ENCODE measurements at regions not wholly inside any gene's neighbourhood (a gene's known extent, or its start where the extent isn't known, plus 50 kb on each side); places are given as distances from the start of the nearest gene placed in this dataset.
A peak's percentile ranks its signal among the peaks of the same experiment; 100 is the strongest.
"Not testable (repeated sequence)": the region's sequence is repeated elsewhere in the genome, so short reads cannot be mapped to it uniquely, and the experiment has no call there.

DNA sequence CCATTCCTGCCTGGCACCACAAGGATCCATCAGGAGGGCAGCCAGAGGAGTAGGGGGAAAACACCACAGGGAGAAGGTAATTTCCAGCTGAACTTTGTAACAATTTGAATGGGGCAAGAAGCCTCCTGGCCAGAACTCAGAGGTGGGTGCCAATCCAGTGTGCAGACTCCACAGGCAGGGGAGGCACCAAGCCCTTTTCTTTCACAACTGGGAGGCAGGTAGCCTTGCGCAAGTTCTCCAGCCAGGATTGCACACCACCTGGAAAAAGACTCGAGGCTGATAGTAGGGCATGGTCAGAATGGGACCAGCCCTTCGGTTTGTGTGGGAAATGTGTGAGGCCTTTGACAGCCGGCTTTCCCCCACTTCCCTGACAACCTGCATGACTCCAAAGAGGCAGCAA is 161.9 kb upstream of the ARHGAP42 start:
- no peak for DNase-seq
- in situ Hi-C loops (cut with HindIII; ENCODE audit: low pct_ligation_motif_present, low pct_unique_long_range_greater_than_20kb, low sequenced_read_pairs): no loop called here

DNA sequence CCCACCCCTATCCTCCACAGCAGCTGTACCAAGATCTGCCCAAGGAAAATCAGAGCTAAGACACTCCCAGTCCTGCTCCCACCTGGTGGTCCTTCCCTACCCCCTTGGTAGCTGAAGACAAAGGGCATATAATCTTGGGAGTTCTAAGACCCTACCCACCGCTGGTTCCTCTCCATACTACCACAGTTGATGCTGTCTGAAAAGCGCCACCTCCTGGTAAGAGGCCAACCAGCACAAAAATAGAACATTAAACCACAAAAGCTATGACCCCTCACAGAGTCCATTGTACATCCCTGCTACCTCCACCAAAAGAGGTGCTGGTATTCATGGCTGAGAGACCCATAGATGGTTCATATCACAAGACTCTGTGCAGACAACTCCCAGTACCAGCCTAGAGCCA is 161.5 kb upstream of the ARHGAP42 start:
- in situ Hi-C loops (cut with HindIII; ENCODE audit: low pct_ligation_motif_present, low pct_unique_long_range_greater_than_20kb, low sequenced_read_pairs): no loop called here
- peak; percentile 10 for DNase-seq

DNA sequence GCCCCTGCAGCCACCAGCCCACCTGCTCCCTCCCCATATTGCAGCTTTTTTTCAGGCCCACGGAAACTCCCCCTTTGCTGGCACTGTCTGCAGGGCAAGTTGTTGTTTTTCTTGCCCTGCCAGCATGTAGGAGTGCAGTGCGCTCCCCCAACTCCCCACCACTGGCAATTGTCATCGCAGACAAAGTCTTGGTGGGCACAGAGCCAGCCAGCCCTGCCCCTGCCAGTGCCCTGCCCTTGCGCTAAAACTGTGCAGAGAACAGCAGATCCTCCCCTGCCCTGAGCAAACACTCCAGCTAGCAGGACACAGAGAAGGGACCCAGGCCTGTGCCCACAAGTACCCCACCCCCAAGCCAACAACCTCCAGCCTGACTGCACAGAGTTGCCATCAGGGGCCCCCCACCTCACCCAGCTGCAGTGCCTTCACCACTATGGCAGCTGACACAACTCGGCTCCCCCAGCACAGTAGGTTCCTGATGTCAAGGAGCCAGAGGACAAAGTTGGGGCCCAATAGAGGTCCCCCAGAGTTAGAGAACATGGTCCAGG is 158.1 kb upstream of the ARHGAP42 start:
- in situ Hi-C loops (cut with HindIII; ENCODE audit: low pct_ligation_motif_present, low pct_unique_long_range_greater_than_20kb, low sequenced_read_pairs): no loop called here
- no peak for DNase-seq

DNA sequence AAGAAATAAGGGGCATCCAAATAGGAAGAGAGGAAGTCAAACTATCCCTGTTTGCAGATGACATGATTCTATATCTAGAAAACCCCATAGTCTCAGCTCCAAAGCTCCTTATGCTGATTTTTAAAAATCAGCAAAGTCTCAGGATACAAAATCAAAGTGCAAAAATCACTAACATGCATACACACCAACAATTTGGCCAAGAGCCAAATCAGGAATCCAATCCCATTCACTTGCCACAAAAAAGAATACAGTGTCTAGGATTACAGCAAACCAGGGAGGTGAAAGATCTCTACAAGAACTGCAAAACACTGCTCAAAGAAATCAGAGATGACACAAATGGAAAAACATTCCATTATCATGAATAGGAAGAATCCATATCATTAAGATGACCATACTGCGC is 155.8 kb upstream of the ARHGAP42 start:
- in situ Hi-C loops (cut with HindIII; ENCODE audit: low pct_ligation_motif_present, low pct_unique_long_range_greater_than_20kb, low sequenced_read_pairs); DNase-seq: not testable (repeated sequence)

DNA sequence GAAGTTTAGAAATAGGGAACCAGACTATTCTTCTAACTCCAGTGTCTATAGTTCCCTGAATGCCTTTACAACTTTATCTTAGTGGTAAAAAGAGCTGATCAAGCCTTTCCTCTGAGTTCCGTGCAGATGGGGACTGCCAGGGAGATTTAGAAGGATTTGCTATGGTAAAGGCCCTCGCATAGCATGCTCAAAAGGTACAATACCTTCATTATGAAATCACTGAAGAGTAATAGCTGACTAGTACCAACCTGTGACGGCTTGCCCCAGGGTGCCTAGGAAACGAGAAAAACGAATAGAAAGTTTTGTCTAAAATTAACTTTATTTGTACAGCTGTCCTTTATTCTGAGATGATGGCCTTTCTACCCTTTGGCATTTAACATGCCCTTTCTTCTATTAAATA is 150.1 kb upstream of the ARHGAP42 start:
- no peak for DNase-seq
- in situ Hi-C loops (cut with HindIII; ENCODE audit: low pct_ligation_motif_present, low pct_unique_long_range_greater_than_20kb, low sequenced_read_pairs): no loop called here

- in situ Hi-C loops (cut with HindIII; ENCODE audit: low pct_ligation_motif_present, low pct_unique_long_range_greater_than_20kb, low sequenced_read_pairs): no loop called here
- no peak for DNase-seq
These were observed 143.7 kb upstream of the ARHGAP42 start for GRCh38 chr11:100543386-100543785.

GRCh38 chr11:100545556-100545955 is 141.5 kb upstream of the ARHGAP42 start:
- in situ Hi-C loops (cut with HindIII; ENCODE audit: low pct_ligation_motif_present, low pct_unique_long_range_greater_than_20kb, low sequenced_read_pairs): no loop called here
- no peak for DNase-seq

DNA sequence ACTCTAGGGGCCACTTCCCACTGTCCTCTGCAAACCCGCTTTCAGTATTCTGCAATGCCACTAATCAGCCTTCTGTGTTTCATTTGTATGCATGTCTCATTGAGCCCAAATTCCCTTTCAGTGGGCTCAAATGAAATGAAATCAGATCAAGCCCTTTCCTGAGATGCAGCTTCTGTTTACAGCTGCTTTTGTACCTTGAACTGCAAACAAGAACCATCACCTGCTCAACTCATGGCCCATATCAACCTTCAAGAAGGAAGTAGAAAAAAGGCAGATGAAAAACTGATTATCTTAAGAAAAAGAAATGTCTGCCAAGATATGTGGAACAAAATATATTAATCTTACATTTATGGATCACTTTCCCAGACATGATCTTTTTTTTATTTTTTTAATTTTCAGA is 141.1 kb upstream of the ARHGAP42 start:
- no peak for DNase-seq
- in situ Hi-C loops (cut with HindIII; ENCODE audit: low pct_ligation_motif_present, low pct_unique_long_range_greater_than_20kb, low sequenced_read_pairs): no loop called here

GRCh38 chr11:100546714-100547113 is 140.4 kb upstream of the ARHGAP42 start:
- DNase-seq: peak; percentile 29
- in situ Hi-C loops (cut with HindIII; ENCODE audit: low pct_ligation_motif_present, low pct_unique_long_range_greater_than_20kb, low sequenced_read_pairs): no loop called here

- DNase-seq: no peak
- in situ Hi-C loops (cut with HindIII; ENCODE audit: low pct_ligation_motif_present, low pct_unique_long_range_greater_than_20kb, low sequenced_read_pairs): no loop called here
These were observed 136.8 kb upstream of the ARHGAP42 start for GRCh38 chr11:100550298-100550697.

GRCh38 chr11:100550912-100551632 is 136.0 kb upstream of the ARHGAP42 start:
- DNase-seq: no peak
- in situ Hi-C loops (cut with HindIII; ENCODE audit: low pct_ligation_motif_present, low pct_unique_long_range_greater_than_20kb, low sequenced_read_pairs): no loop called here

GRCh38 chr11:100555931-100556330 is 131.2 kb upstream of the ARHGAP42 start:
- no peak for DNase-seq
- in situ Hi-C loops (cut with HindIII; ENCODE audit: low pct_ligation_motif_present, low pct_unique_long_range_greater_than_20kb, low sequenced_read_pairs): no loop called here

DNA sequence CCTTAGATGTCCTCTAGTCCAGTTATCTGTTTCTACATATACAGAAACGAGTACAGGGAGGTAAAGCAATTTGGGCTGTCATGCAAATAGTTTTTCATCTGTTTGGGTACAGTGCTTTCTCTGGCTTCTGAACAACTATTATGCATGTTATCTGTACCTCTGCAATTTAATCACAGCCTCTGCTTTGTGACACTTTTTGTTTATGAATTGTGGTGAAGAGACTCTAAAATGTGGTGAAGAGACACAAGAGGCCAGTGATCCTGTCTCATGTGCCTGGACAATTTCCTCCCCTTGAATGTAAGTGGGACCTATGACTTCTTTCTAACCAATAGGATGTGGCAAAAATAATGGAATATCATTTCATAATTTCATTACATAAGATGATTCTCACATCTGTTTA is 130.3 kb upstream of the ARHGAP42 start:
- in situ Hi-C loops (cut with HindIII; ENCODE audit: low pct_ligation_motif_present, low pct_unique_long_range_greater_than_20kb, low sequenced_read_pairs): no loop called here
- DNase-seq: no peak

DNA sequence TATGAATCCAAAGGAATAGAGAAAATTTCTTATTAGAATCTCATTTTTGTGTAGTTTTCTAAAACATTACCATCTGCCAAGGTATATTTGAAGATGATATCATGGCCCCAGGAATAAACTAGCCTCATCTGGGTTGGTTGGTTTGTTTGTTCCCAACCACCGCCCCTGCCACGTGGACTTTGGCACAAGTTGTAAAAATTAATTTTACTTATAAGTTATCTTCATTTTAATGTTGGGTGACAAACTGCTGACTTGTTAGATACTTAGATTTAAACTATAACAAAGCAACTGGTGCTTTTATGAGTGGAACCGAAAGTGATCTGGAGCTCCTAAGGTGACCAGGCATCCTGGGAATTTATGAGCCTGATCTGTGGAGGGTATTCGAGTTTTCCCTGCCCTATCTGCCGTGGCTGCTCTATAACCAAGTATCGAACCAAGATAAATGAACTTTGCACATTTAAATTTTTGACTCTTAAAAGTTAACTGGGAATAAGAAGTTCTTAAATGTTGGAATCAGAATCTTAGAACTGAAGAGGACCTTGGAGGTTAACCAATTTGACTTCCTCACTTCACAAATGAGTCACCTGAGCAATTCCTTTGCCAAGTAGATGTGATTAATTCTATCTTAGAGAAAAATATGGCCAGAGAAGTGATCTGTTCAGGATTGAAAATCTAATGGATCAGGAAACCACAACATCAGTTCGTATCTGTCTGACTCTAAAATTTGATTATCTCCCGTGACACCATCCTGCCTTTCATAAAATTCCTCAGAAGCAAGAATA is 129.1 kb upstream of the ARHGAP42 start:
- in situ Hi-C loops (cut with HindIII; ENCODE audit: low pct_ligation_motif_present, low pct_unique_long_range_greater_than_20kb, low sequenced_read_pairs): no loop called here
- peak; percentile 31 for DNase-seq

- DNase-seq: no peak
- in situ Hi-C loops (cut with HindIII; ENCODE audit: low pct_ligation_motif_present, low pct_unique_long_range_greater_than_20kb, low sequenced_read_pairs): no loop called here
These were observed 126.5 kb upstream of the ARHGAP42 start for GRCh38 chr11:100560606-100561005.

DNA sequence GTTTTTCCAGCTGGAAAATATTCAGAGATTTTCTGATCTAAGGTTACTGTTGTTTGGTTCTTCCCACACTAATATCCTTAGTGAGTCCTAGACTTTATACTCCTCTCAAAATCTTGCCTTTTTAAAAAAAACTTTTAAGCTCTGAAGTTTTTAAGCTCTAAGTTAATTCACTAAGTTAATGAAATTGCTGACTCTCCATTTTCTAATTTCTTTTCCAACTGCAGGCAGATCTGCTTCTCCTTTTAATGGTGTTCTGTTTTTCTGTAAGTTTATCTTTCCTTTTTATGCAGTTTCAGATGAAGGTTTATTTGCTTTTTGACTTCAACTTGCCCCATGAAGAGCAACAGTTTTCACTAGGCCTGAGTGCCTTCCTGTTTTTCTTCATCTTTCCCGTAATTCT is 125.8 kb upstream of the ARHGAP42 start:
- in situ Hi-C loops (cut with HindIII; ENCODE audit: low pct_ligation_motif_present, low pct_unique_long_range_greater_than_20kb, low sequenced_read_pairs): no loop called here

DNA sequence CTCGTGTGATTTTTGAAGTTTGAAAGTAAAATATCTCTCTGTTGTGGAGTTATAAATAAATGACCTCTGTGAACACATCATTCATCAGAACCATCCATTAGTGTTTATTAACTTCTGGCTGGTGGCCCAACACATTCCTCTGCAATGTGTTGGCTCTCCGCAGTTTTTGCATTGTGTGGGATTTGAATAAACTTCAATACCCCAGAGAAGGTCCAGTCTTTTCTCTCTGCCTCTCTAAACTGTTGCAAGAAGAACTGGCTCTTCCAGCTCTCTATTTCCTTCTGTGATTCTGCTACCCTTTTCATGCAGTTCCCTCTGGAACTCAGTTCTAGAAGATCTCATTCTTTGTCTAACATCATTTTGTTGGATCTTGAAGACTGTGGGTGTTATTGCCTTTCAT is 125.0 kb upstream of the ARHGAP42 start:
- DNase-seq: peak; percentile 72
- in situ Hi-C loops (cut with HindIII; ENCODE audit: low pct_ligation_motif_present, low pct_unique_long_range_greater_than_20kb, low sequenced_read_pairs): no loop called here

More for the DNA sequence above, 125.8 kb upstream of the ARHGAP42 start:
- no peak for DNase-seq

- in situ Hi-C loops (cut with HindIII; ENCODE audit: low pct_ligation_motif_present, low pct_unique_long_range_greater_than_20kb, low sequenced_read_pairs): no loop called here
These were observed 123.4 kb upstream of the ARHGAP42 start for GRCh38 chr11:100563541-100564280.

GRCh38 chr11:100573911-100574513 is 113.1 kb upstream of the ARHGAP42 start:
- in situ Hi-C loops (cut with HindIII; ENCODE audit: low pct_ligation_motif_present, low pct_unique_long_range_greater_than_20kb, low sequenced_read_pairs): no loop called here
- DNase-seq: no peak

More at GRCh38 chr11:100563541-100564280, 123.4 kb upstream of the ARHGAP42 start:
- DNase-seq: no peak

Measured in ACHN (cell line).